Prostate gland (tissue), 2 donors: ENCODE measurements at regions not wholly inside any gene's neighbourhood (a gene's known extent, or its start where the extent isn't known, plus 50 kb on each side); places are given as distances from the start of the nearest gene placed in this dataset.
"Not testable (repeated sequence)": the region's sequence is repeated elsewhere in the genome, so short reads cannot be mapped to it uniquely, and the experiment has no call there.

Source experiments
- DNase-seq: peaks from one replicate; pipeline ENCODE4 v3.0.0-alpha.2; 2019; ENCODE audit warnings: low spot score
- H3K27ac ChIP-seq, 2 donors: fragments of 200-600 bp; sonication (generic); 2 replicates each; pipeline ENCODE4 v1.5.1; 2017 to 2019
- H3K27me3 ChIP-seq: fragments of 200-600 bp; sonication (generic); replicated peaks from 2 replicates; pipeline ENCODE4 v1.5.1; 2019; ENCODE audit not compliant: insufficient read depth
- H3K36me3 ChIP-seq, 2 donors: fragments of 200-600 bp; sonication (generic); 1 replicate in 1 of 2; 2 replicates in 1 of 2; pipeline versions ENCODE4 v1.5.1 to v1.8.1; 2017 to 2019
- H3K4me1 ChIP-seq: fragments of 200-600 bp; sonication (generic); replicated peaks from 2 replicates; pipeline ENCODE4 v1.5.1; 2019
- H3K4me3 ChIP-seq, 2 donors: fragments of 200-600 bp; sonication (generic); 2 replicates each; pipeline ENCODE4 v1.5.1; 2017 to 2019
- H3K9me3 ChIP-seq: fragments of 200-600 bp; sonication (generic); 2 replicates; pipeline ENCODE4 v1.5.1; 2017
- POLR2A ChIP-seq: fragments of 450-650 bp; IDR thresholded peaks from one replicate; pipeline ENCODE4 v1.6.1; 2016; ENCODE audit warnings: antibody characterized with exemption, mild to moderate bottlenecking
- POLR2AphosphoS5 ChIP-seq: sonication (generic); formaldehyde crosslinking; IDR thresholded peaks from one replicate; pipeline ENCODE4 v1.6.1; 2017; ENCODE audit warnings: antibody characterized with exemption
- whole genome bisulfite sequencing: methylation state at CpG from one replicate; pipeline ENCODE4 v1.1.5; 2018; 5-methylcytosine and 5-hydroxymethylcytosine counted together
- intact Hi-C: fragments of 100-400 bp; cut with DNase I; formaldehyde crosslinking; loops from one replicate; pipeline ENCODE4 v1.14.2; 2022
- TF ChIP-seq, protein P1 (sequence below), 4 experiments: fragments of 200-600 bp in 2 of 4; fragments of 450-650 bp in 2 of 4; sonication (generic) in 2 of 4; IDR thresholded peaks; 1 replicate in 3 of 4; 2 replicates in 1 of 4; pipeline ENCODE4 v1.5.1; 2016 to 2019; ENCODE audit warnings: antibody characterized with exemption in 4 of 4, mild to moderate bottlenecking in 2 of 4, moderate library complexity in 2 of 4

DNA sequence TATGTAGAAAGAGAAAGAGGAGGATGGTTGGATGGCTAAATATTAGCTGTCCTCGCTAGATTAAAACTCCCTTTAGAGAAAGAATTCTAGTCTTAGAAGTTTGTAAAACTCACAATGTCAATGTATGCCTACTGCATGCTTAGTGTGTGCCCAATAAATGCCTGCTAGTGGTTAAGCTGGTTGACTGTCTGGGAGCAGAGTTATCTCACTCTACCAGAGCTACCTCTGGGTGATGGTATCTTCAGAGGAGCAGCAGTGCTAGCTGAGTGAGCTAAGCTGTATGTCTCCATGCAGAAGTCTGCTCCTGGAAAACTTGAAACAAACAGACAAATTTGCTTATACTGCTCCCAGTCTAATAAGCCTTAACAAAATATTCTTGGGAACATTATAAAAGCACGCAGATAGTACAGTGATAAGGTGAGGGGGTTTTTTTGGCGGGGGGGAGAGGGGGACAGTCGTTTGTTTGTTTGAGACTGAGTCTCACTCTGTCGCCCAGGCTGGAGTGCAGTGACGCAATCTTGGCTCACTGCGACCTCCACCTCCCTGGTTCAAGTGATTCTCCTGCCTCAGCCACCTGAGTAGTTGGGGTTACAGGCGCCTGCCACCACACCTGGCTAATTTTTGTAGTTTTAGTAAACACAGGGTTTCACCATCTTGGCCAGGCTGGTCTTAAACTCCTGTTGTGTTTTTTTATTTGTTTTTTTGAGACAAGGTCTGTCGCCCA lies 202.8 kb upstream of the TSC22D1 start:
- DNase-seq: peak; percentile 16
- Histone ChIP-seq H3K36me3 (no peaks in the 10 kb centered on the region), H3K27ac (peak overlapping the region in 1 of 2 donors; percentile 32), H3K4me3 (no peak overlapping the region), H3K4me1 (no peaks in the 10 kb centered on the region), H3K27me3 (no peaks in the 10 kb centered on the region), H3K9me3 (no peaks in the 10 kb centered on the region)
- intact Hi-C loops: no loop called here
- TF ChIP-seq POLR2AphosphoS5 (peak; percentile 56), POLR2A (no peak)
- TF ChIP-seq, protein P1, sequence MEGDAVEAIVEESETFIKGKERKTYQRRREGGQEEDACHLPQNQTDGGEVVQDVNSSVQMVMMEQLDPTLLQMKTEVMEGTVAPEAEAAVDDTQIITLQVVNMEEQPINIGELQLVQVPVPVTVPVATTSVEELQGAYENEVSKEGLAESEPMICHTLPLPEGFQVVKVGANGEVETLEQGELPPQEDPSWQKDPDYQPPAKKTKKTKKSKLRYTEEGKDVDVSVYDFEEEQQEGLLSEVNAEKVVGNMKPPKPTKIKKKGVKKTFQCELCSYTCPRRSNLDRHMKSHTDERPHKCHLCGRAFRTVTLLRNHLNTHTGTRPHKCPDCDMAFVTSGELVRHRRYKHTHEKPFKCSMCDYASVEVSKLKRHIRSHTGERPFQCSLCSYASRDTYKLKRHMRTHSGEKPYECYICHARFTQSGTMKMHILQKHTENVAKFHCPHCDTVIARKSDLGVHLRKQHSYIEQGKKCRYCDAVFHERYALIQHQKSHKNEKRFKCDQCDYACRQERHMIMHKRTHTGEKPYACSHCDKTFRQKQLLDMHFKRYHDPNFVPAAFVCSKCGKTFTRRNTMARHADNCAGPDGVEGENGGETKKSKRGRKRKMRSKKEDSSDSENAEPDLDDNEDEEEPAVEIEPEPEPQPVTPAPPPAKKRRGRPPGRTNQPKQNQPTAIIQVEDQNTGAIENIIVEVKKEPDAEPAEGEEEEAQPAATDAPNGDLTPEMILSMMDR (IDR thresholded peaks at IDR 0.05): no peak
- 59% methylated on average over 9 of the region's 9 CpGs for WGBS

- H3K27ac ChIP-seq, H3K4me3 ChIP-seq, H3K9me3 ChIP-seq, DNase-seq, H3K4me1 ChIP-seq, intact Hi-C loops, H3K27me3 ChIP-seq, H3K36me3 ChIP-seq: not testable (repeated sequence)
- WGBS: 87% methylated on average over 3 of the region's 3 CpGs
Measured at GRCh38 chr13:44775290-44775689, 199.2 kb upstream of the TSC22D1 start.

GRCh38 chr13:44770951-44771350 lies 194.8 kb upstream of the TSC22D1 start:
- Histone ChIP-seq H3K9me3 (no peaks in the 10 kb centered on the region), H3K4me1 (no peaks in the 10 kb centered on the region), H3K27me3 (no peaks in the 10 kb centered on the region), H3K27ac (no peak overlapping the region), H3K36me3 (no peaks in the 10 kb centered on the region), H3K4me3 (no peak overlapping the region)
- no peak for TF ChIP-seq POLR2A
- TF ChIP-seq, protein P1 (IDR thresholded peaks at IDR 0.05): no peak
- TF ChIP-seq POLR2AphosphoS5: no peak
- intact Hi-C loops: no loop called here
- WGBS: 95% methylated on average over 5 of the region's 5 CpGs
- DNase-seq: no peak

DNA sequence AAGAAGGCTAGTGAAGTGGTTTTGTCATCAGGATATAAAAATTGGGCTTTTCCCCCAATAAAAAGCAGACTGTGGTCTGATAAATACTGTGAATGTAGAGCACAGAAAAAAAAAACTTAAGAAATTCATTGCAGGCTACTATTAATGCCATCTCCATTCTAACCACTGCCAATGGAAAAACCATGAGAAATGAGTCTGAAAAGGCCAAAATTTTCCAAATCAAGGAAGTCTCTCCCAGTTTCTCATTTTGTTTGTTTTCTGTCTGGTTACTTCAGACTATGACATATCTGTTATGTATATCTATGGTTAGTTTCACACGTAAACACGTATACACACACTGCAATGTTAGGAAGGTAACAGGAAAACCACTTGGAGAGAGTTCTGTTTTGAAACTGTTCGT lies 193.6 kb upstream of the TSC22D1 start:
- intact Hi-C loops: no loop called here
- no peaks in the 10 kb centered on the region for H3K9me3 ChIP-seq
- H3K36me3 ChIP-seq: no peaks in the 10 kb centered on the region
- TF ChIP-seq POLR2A: no peak
- TF ChIP-seq, protein P1 (IDR thresholded peaks at IDR 0.05): no peak
- TF ChIP-seq POLR2AphosphoS5: no peak
- no peaks in the 10 kb centered on the region for H3K4me1 ChIP-seq
- H3K27me3 ChIP-seq: no peaks in the 10 kb centered on the region
- 74% methylated on average over 3 of the region's 3 CpGs for WGBS
- H3K27ac ChIP-seq: no peak overlapping the region
- no peak for DNase-seq
- no peak overlapping the region for H3K4me3 ChIP-seq

- no peak for DNase-seq
- 65% methylated on average over 6 of the region's 6 CpGs for WGBS
- H3K27ac ChIP-seq: no peak overlapping the region
- TF ChIP-seq POLR2A (no peak), POLR2AphosphoS5 (no peak)
- TF ChIP-seq, protein P1 (IDR thresholded peaks at IDR 0.05): no peak
- H3K9me3 ChIP-seq: no peaks in the 10 kb centered on the region
- no peaks in the 10 kb centered on the region for H3K27me3 ChIP-seq
- H3K4me3 ChIP-seq: no peak overlapping the region
- no peaks in the 10 kb centered on the region for H3K4me1 ChIP-seq
- H3K36me3 ChIP-seq: no peaks in the 10 kb centered on the region
- intact Hi-C loops: no loop called here
Measured at GRCh38 chr13:44768775-44769581, 192.8 kb upstream of the TSC22D1 start.
